ENCODE measurements at regions not wholly inside any gene's neighbourhood (a gene's known extent, or its start where the extent isn't known, plus 50 kb on each side); places are given as distances from the start of the nearest gene placed in this dataset.

DNA sequence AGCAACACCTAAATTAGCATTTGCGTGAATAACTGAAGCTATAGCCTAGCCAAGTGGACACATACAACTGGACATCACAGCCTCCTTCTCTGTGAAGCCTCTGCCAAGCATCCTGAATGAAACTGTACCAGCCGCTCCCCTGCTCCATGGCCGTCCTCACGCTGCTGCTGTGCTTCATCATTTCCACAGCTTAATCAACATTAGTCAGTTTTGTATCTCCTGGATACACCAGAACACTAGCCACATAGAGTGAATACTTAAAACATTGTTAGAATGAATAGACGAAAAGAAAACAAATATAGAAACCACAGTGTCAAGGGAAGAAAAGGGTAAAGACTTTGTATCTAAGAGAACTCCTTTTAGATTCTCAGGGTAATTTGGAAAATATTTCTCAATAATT is 1526.9 kb downstream of the EFNB2 start:
- intact Hi-C loops (cut with DNase I; ENCODE audit: low total_unique reads): no loop called here

DNA sequence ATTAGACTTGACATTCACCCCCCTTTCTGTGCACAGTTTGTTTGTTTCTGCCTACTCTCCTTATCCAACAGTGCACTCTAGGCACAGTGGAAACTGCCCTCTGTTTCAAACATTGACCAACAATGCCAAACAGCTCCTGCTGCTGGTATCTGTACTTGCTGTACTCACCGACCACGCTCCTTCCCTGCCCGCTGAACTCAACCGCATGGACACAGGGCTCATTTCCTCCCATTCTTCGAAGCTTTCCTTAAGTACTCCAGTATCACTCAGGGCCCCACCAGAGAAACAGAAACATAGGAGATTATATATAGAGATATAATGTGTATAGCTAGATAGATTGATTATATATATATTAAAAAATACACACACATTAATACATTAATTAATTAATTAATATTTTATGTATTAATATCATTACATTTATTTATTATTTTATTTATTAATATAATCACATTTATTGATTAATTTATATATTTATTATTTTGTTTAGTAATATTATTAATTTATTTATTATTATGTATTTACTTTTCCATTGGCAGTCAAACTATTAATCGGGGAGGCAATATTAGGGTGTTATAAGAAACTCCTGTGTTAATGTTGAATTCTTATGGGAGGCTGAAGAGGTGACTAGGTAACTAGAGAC is 1528.2 kb downstream of the EFNB2 start:
- DNase-seq (ENCODE audit: low spot score in 2 of 2): no peak
- no peak for TF ChIP-seq POLR2A (IDR thresholded peaks at IDR 0.05)
- TF ChIP-seq, protein P1, sequence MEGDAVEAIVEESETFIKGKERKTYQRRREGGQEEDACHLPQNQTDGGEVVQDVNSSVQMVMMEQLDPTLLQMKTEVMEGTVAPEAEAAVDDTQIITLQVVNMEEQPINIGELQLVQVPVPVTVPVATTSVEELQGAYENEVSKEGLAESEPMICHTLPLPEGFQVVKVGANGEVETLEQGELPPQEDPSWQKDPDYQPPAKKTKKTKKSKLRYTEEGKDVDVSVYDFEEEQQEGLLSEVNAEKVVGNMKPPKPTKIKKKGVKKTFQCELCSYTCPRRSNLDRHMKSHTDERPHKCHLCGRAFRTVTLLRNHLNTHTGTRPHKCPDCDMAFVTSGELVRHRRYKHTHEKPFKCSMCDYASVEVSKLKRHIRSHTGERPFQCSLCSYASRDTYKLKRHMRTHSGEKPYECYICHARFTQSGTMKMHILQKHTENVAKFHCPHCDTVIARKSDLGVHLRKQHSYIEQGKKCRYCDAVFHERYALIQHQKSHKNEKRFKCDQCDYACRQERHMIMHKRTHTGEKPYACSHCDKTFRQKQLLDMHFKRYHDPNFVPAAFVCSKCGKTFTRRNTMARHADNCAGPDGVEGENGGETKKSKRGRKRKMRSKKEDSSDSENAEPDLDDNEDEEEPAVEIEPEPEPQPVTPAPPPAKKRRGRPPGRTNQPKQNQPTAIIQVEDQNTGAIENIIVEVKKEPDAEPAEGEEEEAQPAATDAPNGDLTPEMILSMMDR (IDR thresholded peaks at IDR 0.05): no peak
- intact Hi-C loops (cut with DNase I; ENCODE audit: low total_unique reads): no loop called here
- H3K4me3 ChIP-seq (ENCODE audit: low read depth, poor library complexity, severe bottlenecking): no peak overlapping the region
- WGBS, 2 donors: 88 to 94% methylated on average over 6 of the region's 6 CpGs

More for the DNA sequence above, 1526.9 kb downstream of the EFNB2 start:
- H3K4me3 ChIP-seq (ENCODE audit: low read depth, poor library complexity, severe bottlenecking): no peak overlapping the region
- TF ChIP-seq POLR2A (IDR thresholded peaks at IDR 0.05): no peak
- TF ChIP-seq, protein P1 (IDR thresholded peaks at IDR 0.05): no peak
- 93 to 94% methylated on average over 5 of the region's 5 CpGs for WGBS, 2 donors
- no peak for DNase-seq (ENCODE audit: low spot score in 2 of 2)

DNA sequence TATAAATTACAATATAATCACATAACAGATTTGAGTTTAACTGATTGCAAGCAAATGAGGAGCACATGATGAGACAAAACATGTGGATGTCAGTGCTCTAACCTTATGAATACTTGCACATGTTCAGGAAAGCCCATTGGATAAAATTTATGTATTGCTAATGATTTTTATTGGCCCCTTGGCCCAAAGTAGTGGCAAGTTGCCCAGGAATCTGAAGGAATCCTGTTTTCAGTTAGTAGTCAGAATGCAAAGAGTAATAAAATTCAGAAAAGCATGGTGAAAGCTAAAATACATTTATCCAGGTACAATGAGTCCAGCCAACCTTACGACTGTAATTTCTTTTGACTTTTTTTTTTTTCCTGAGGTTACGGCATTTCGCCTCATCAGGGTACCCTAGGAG is 1539.4 kb downstream of the EFNB2 start:
- intact Hi-C loops (cut with DNase I; ENCODE audit: low total_unique reads): no loop called here
- WGBS, 2 donors: 52 to 69% methylated on average over 3 of the region's 3 CpGs
- TF ChIP-seq, protein P1 (IDR thresholded peaks at IDR 0.05): no peak
- TF ChIP-seq POLR2A (IDR thresholded peaks at IDR 0.05): no peak
- no peak for DNase-seq (ENCODE audit: low spot score in 2 of 2)
- H3K4me3 ChIP-seq (ENCODE audit: low read depth, poor library complexity, severe bottlenecking): no peak overlapping the region

DNA sequence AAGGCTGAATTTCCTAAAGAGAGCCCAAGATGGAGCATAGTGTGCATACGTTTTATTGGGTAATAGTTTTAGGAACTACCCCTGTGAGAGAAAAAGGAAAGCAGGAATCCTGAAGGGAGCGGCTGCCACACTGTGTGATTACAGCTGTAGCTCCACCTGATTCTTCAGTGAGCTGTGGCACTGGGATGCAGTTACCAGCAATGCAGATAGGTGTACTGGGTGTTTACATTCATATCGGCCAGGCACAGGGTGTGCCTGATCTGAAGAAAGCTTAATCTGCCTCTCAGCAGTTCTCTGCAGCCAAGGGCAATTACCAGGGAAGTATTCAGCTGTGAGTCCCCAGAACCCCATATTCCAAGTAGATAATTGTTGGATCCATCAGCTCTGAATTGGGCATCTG is 1541.8 kb downstream of the EFNB2 start:
- DNase-seq (ENCODE audit: low spot score in 2 of 2): no peak
- intact Hi-C loops (cut with DNase I; ENCODE audit: low total_unique reads): no loop called here
- 77 to 81% methylated on average over 3 of the region's 3 CpGs for WGBS, 2 donors
- H3K4me3 ChIP-seq (ENCODE audit: low read depth, poor library complexity, severe bottlenecking): no peak overlapping the region
- TF ChIP-seq POLR2A (IDR thresholded peaks at IDR 0.05): no peak
- TF ChIP-seq, protein P1 (IDR thresholded peaks at IDR 0.05): no peak

DNA sequence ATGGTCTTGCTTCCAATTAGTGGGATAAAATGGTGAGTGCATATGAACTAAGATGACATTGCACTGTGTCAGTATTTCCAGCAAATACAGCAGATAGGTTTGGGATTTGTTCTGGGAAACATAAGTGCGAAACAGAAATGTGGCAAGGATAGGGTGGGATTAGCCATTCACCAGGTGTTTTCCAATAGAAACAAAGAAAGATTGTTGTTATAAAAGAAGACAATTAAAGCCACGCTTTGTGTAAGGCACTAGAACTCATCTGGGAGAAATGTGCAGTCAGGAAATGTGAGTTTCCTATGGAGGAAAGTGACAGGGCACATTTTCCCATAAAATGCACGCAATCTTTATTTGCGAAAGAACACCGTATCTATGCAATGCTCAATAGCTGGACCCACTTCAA is 1547.8 kb downstream of the EFNB2 start:
- DNase-seq (ENCODE audit: low spot score in 2 of 2): no peak
- TF ChIP-seq, protein P1 (IDR thresholded peaks at IDR 0.05): no peak
- TF ChIP-seq POLR2A (IDR thresholded peaks at IDR 0.05): no peak
- intact Hi-C loops (cut with DNase I; ENCODE audit: low total_unique reads): no loop called here
- H3K4me3 ChIP-seq (ENCODE audit: low read depth, poor library complexity, severe bottlenecking): no peak overlapping the region
- WGBS, 2 donors: 79 to 82% methylated on average over 5 of the region's 5 CpGs

DNA sequence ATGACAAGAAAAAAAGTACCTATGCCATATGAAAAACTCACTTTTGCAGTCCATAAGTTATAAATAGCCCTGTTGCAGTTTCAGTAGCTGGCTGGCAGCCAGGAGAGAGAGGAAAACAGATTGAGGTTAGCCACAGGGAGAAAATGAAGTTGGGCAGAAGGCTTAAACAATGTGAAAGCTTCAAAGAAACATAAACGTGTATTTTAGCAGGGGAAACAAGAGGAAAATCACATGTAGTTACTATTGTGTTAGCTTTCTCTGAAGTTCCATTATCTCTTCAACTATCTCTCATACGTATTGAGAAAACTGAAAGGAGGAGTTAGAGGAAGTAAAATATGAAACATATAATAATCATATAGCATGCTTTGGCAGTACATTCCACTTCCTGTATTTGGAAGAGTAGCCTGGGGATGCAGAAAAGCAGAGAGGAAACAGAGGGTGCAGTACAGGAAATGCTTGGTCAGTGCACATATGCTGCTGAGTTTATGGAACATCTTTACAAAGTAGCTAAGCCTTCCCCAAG is 1551.1 kb downstream of the EFNB2 start:
- intact Hi-C loops (cut with DNase I; ENCODE audit: low total_unique reads): no loop called here
- 14 to 22% methylated on average over 2 of the region's 2 CpGs for WGBS, 2 donors
- no peak overlapping the region for H3K4me3 ChIP-seq (ENCODE audit: low read depth, poor library complexity, severe bottlenecking)
- DNase-seq (ENCODE audit: low spot score in 2 of 2): peak; percentile 26 to 84
- TF ChIP-seq, protein P1 (IDR thresholded peaks at IDR 0.05): no peak
- no peak for TF ChIP-seq POLR2A (IDR thresholded peaks at IDR 0.05)

Data from lower leg skin (tissue), 4 donors.